ENCODE measurements at regions not wholly inside any gene's neighbourhood (a gene's known extent, or its start where the extent isn't known, plus 50 kb on each side); places are given as distances from the start of the nearest gene placed in this dataset.
"Not testable (repeated sequence)": the region's sequence is repeated elsewhere in the genome, so short reads cannot be mapped to it uniquely, and the experiment has no call there.

DNA sequence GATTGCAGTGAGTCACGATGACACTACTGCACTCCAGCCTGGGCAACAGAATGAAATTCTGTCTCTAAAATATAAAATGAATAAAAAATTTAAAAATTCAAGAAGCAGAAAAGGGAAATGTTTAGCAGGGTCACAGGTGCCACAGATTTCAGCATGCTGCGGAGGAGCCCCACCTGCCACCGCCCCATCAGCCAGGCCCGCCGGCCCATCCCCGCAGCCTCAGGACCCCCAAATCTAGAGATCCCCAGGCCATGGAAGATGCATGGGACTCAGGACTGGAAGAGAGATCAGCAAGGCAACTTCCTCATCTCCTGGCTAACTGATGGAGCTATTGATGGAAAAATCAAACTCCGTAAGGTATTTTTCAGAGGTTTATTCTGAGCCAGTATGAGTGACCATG lies 208.2 kb downstream of the UQCRFS1 start:
- Histone ChIP-seq H3K27me3 (no peaks in the 10 kb centered on the region), H3K4me2 (peak overlapping the region; percentile 71), H3K4me1 (peaks cover 68% of the 10 kb centered on the region), H4K20me1 (no peaks in the 10 kb centered on the region), H3K9ac (no peak overlapping the region), H3K36me3 (no peaks in the 10 kb centered on the region), H3K27ac (peak overlapping the region; percentile 45; the same call in 1 of the 2 replicates), H3K4me3 (no peak overlapping the region), H3K9me3 (no peaks in the 10 kb centered on the region)
- no peak for TF ChIP-seq Cebpa-rat (IDR thresholded peaks at IDR 0.05)

DNA sequence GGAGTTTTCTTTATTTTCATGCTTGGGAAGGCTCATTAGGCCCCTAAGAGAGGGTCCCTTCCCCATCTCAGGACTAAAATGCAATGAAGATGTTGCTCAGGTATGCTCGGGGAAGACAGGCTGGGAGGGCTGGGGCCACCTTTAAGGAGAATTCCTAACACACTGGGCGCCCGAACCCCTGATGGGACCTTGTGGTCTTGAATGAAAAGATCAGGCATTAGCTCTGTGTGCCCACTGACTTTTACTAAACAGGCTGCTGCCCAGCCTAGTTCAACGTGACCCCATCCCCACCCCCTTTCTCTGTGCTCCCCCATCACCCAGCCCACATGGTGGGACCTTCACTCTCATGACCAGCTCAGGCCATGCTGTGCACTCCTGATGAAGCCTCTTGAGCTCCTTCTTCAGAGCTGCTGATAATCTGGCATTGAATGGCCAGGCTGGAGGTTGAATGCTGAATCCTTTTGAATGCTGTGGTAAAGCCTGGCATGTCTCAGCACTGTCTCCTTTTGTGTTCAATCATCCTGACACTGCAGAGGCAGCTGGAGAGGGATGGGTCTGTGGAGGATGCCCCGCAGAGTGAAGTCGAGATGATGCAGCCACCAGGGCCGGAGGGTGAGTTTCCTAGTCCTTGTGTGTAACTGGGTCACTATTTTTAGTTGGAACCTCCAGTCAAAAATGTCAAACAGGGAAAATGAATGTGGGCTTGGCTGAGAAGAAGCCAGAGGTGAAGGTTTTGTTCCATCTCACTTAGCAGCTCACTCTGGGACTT lies 209.1 kb downstream of the UQCRFS1 start:
- H3K9ac ChIP-seq: no peak overlapping the region
- peaks cover 66% of the 10 kb centered on the region for H3K4me1 ChIP-seq
- no peak overlapping the region for H3K27ac ChIP-seq
- no peak for TF ChIP-seq Cebpa-rat (IDR thresholded peaks at IDR 0.05)
- no peaks in the 10 kb centered on the region for H4K20me1 ChIP-seq
- H3K4me2 ChIP-seq: peak overlapping the region; percentile 71
- no peaks in the 10 kb centered on the region for H3K9me3 ChIP-seq
- H3K36me3 ChIP-seq: no peaks in the 10 kb centered on the region
- no peaks in the 10 kb centered on the region for H3K27me3 ChIP-seq
- H3K4me3 ChIP-seq: no peak overlapping the region

DNA sequence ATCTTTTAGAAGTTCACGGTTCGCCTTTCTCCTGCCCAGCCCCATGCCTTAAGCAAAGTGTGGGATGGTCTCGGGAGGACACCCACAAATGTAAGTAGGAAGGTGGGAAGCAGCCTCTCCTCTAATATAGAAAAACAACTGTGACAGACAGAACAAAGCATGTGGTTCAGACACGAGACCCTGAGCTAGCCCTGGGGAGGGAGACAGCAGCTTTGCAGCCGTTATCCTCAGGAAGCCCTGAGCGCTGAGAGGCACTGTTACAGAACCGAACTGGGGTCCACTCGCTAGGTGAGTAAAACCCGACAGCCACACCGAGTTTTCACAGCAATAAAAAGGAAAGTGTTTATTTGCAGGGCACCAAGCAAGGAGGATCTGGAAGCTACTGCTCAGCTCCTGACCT lies 210.6 kb downstream of the UQCRFS1 start:
- Histone ChIP-seq H3K4me1 (peaks cover 60% of the 10 kb centered on the region), H3K4me3 (no peak overlapping the region), H3K27me3 (no peaks in the 10 kb centered on the region), H4K20me1 (no peaks in the 10 kb centered on the region), H3K36me3 (no peaks in the 10 kb centered on the region), H3K9me3 (peaks cover 14% of the 10 kb centered on the region), H3K9ac (peak overlapping the region; percentile 43; the same call in 1 of the 2 replicates), H3K27ac (0 out of 2 replicates have a peak overlapping the region, but pooled peaks have one; percentile 54), H3K4me2 (peak overlapping the region; percentile 50)
- TF ChIP-seq Cebpa-rat (IDR thresholded peaks at IDR 0.05): no peak

- no peaks in the 10 kb centered on the region for H3K36me3 ChIP-seq
- H3K9me3 ChIP-seq: peaks cover 20% of the 10 kb centered on the region
- peaks cover 57% of the 10 kb centered on the region for H3K4me1 ChIP-seq
- TF ChIP-seq Cebpa-rat (IDR thresholded peaks at IDR 0.05): no peak
- H3K4me2 ChIP-seq: peak overlapping the region; percentile 50
- no peaks in the 10 kb centered on the region for H3K27me3 ChIP-seq
- H3K9ac ChIP-seq: 0 out of 2 replicates have a peak overlapping the region, but pooled peaks have one; percentile 43
- H4K20me1 ChIP-seq: no peaks in the 10 kb centered on the region
- H3K4me3 ChIP-seq: no peak overlapping the region
- 0 out of 2 replicates have a peak overlapping the region, but pooled peaks have one; percentile 54 for H3K27ac ChIP-seq
These were observed 211.2 kb downstream of the UQCRFS1 start for GRCh38 chr19:29001597-29002245.

GRCh38 chr19:29001141-29001581 lies 211.8 kb downstream of the UQCRFS1 start:
- no peaks in the 10 kb centered on the region for H3K36me3 ChIP-seq
- no peaks in the 10 kb centered on the region for H3K27me3 ChIP-seq
- no peak overlapping the region; the same call in 1 of the 2 replicates for H3K4me2 ChIP-seq
- no peak overlapping the region for H3K9ac ChIP-seq
- no peak overlapping the region for H3K4me3 ChIP-seq
- no peak for TF ChIP-seq Cebpa-rat (IDR thresholded peaks at IDR 0.05)
- H3K27ac ChIP-seq: no peak overlapping the region
- H3K4me1 ChIP-seq: peaks cover 52% of the 10 kb centered on the region
- H3K9me3 ChIP-seq: peaks cover 24% of the 10 kb centered on the region
- no peaks in the 10 kb centered on the region for H4K20me1 ChIP-seq

- no peaks in the 10 kb centered on the region for H3K27me3 ChIP-seq
- H3K4me1 ChIP-seq: peaks cover 44% of the 10 kb centered on the region
- H3K36me3 ChIP-seq: no peaks in the 10 kb centered on the region
- H3K9ac ChIP-seq: no peak overlapping the region
- TF ChIP-seq Cebpa-rat (IDR thresholded peaks at IDR 0.05): no peak
- H3K27ac ChIP-seq: no peak overlapping the region
- no peak overlapping the region for H3K4me2 ChIP-seq
- peaks cover 33% of the 10 kb centered on the region for H3K9me3 ChIP-seq
- H3K4me3 ChIP-seq: no peak overlapping the region
- H4K20me1 ChIP-seq: no peaks in the 10 kb centered on the region
These were observed 213.1 kb downstream of the UQCRFS1 start for GRCh38 chr19:28999724-29000433.

DNA sequence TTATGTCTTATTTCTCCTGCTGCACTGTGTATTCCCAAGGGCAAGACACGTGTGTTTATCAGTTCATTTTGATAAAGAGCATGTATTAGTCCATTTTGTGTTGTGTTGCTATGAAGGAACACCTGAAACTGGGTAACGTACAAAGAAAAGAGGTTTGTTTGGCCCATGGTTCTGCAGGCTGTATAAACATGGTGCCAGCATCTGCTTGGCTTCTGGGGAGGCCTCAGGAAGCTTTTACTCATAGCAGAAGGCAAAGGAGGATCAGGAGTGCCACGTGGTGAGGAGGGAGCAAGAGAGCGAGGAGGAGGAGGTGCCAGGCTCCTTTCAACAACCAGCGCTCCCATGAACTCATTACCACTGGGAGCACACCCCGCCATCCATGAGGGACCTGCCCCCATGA lies 214.0 kb downstream of the UQCRFS1 start:
- Histone ChIP-seq H3K4me1 (peaks cover 35% of the 10 kb centered on the region), H3K9me3 (peaks cover 42% of the 10 kb centered on the region), H3K27me3 (no peaks in the 10 kb centered on the region), H3K36me3 (no peaks in the 10 kb centered on the region), H3K4me2 (no peak overlapping the region), H4K20me1 (no peaks in the 10 kb centered on the region), H3K27ac (no peak overlapping the region), H3K9ac (no peak overlapping the region), H3K4me3 (no peak overlapping the region)
- TF ChIP-seq Cebpa-rat (IDR thresholded peaks at IDR 0.05): no peak

DNA sequence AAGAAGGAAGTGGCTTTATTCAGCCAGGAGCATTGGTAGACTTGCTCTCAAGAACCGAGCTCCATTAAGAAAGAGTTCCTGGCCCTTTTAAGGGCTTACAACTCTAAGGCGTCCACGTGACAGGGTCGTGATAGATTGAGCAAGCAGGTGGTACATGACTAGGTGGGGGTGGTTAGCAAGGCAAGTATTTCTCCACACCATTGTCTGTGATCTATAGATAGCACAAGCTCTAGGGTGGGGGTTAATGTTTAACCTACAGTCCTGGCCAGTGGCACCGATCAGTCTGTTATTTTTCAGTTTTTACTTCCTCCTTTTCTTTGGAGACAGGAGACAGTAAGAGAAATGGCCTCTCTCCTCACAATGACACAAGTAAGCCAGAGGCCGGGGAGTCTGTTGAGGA lies 215.1 kb downstream of the UQCRFS1 start:
- not testable (repeated sequence) for H4K20me1 ChIP-seq, H3K4me2 ChIP-seq, H3K36me3 ChIP-seq, H3K9ac ChIP-seq, H3K27me3 ChIP-seq, H3K27ac ChIP-seq, H3K4me3 ChIP-seq
- peaks cover 53% of the 10 kb centered on the region for H3K9me3 ChIP-seq
- peaks cover 25% of the 10 kb centered on the region for H3K4me1 ChIP-seq

- TF ChIP-seq Cebpa-rat (IDR thresholded peaks at IDR 0.05): no peak
- H3K4me1 ChIP-seq: peaks cover 42% of the 10 kb centered on the region
- H3K4me2 ChIP-seq: peak overlapping the region; percentile 80
- no peaks in the 10 kb centered on the region for H4K20me1 ChIP-seq
- H3K36me3 ChIP-seq: no peaks in the 10 kb centered on the region
- H3K27ac ChIP-seq: 0 out of 2 replicates have a peak overlapping the region, but pooled peaks have one; percentile 26
- H3K27me3 ChIP-seq: no peaks in the 10 kb centered on the region
- H3K9ac ChIP-seq: no peak overlapping the region
- peaks cover 34% of the 10 kb centered on the region for H3K9me3 ChIP-seq
- no peak overlapping the region for H3K4me3 ChIP-seq
These were observed 222.4 kb downstream of the UQCRFS1 start for GRCh38 chr19:28990522-28990921.
